Vagina (tissue), 2 donors: ENCODE measurements at regions not wholly inside any gene's neighbourhood (a gene's known extent, or its start where the extent isn't known, plus 50 kb on each side); places are given as distances from the start of the nearest gene placed in this dataset.

Experiments used
- DNase-seq, 2 donors: peaks; one replicate each; pipeline ENCODE4 v3.0.0-alpha.2; 2017; ENCODE audit errors: extremely low spot score in 2 of 2
- H3K27ac ChIP-seq: fragments of 200-600 bp; sonication (generic); one replicate; pipeline ENCODE4 v1.5.1; 2019
- H3K27me3 ChIP-seq: fragments of 200-600 bp; sonication (generic); one replicate; pipeline ENCODE4 v1.5.1; 2019
- H3K36me3 ChIP-seq, 2 donors: fragments of 200-600 bp; sonication (generic); one replicate each; pipeline ENCODE4 v1.5.1; 2017 to 2019
- H3K4me1 ChIP-seq: fragments of 200-600 bp; sonication (generic); one replicate; pipeline ENCODE4 v1.5.1; 2019
- H3K4me3 ChIP-seq, 2 donors: fragments of 200-600 bp; sonication (generic); 1 replicate in 1 of 2; 2 replicates in 1 of 2; pipeline ENCODE4 v1.5.1; 2016 to 2019
- H3K9me3 ChIP-seq: fragments of 200-600 bp; sonication (generic); one replicate; pipeline ENCODE4 v1.5.1; 2019
- CTCF ChIP-seq, 3 experiments: fragments of 450-650 bp in 2 of 3; fragments of 200-600 bp in 1 of 3; sonication (generic) in 1 of 3; IDR thresholded peaks; one replicate each; pipeline ENCODE4 v1.5.1; 2017 to 2019; ENCODE audit warnings: antibody characterized with exemption in 3 of 3, mild to moderate bottlenecking in 2 of 3, moderate library complexity in 2 of 3
- POLR2A ChIP-seq, 2 donors: fragments of 450-650 bp; IDR thresholded peaks; one replicate each; pipeline ENCODE4 v1.6.1; 2017; ENCODE audit warnings: antibody characterized with exemption in 2 of 2, mild to moderate bottlenecking in 2 of 2, moderate library complexity in 2 of 2
- POLR2AphosphoS5 ChIP-seq, 2 donors: sonication (generic); formaldehyde crosslinking; IDR thresholded peaks; one replicate each; pipeline ENCODE4 v1.9.0; 2017; ENCODE audit warnings: antibody characterized with exemption in 2 of 2, mild to moderate bottlenecking in 2 of 2, low read depth in 1 of 2; ENCODE audit not compliant: insufficient read depth in 1 of 2
- intact Hi-C: fragments of 100-400 bp; cut with DNase I; formaldehyde crosslinking; loops from one replicate; pipeline ENCODE4 v1.15.1; 2023

GRCh38 chr3:87161851-87162250 is 65.3 kb upstream of the CHMP2B start:
- no peaks in the 10 kb centered on the region for H3K4me1 ChIP-seq
- no peaks in the 10 kb centered on the region for H3K27me3 ChIP-seq
- no peaks in the 10 kb centered on the region for H3K36me3 ChIP-seq
- no peak overlapping the region for H3K27ac ChIP-seq
- intact Hi-C loops = loop anchor here (5.0 kb wide), 1 partner anchor 390 kb away; no protein-coding TSS in a partner anchor
- no peak for DNase-seq
- TF ChIP-seq CTCF (IDR thresholded peaks at IDR 0.05) (no peak), POLR2AphosphoS5 (IDR thresholded peaks at IDR 0.05; ENCODE audit: insufficient read depth in 1 of 2, low read depth in 1 of 2) (no peak), POLR2A (IDR thresholded peaks at IDR 0.05) (no peak)
- no peak overlapping the region for H3K4me3 ChIP-seq
- H3K9me3 ChIP-seq = no peaks in the 10 kb centered on the region

- no peak for DNase-seq
- H3K9me3 ChIP-seq = no peaks in the 10 kb centered on the region
- no peaks in the 10 kb centered on the region for H3K27me3 ChIP-seq
- no peak overlapping the region for H3K27ac ChIP-seq
- no peaks in the 10 kb centered on the region for H3K4me1 ChIP-seq
- H3K4me3 ChIP-seq = no peak overlapping the region
- intact Hi-C loops = loop anchor here (5.0 kb wide), 1 partner anchor 389 kb away; no protein-coding TSS in a partner anchor
- H3K36me3 ChIP-seq = no peaks in the 10 kb centered on the region
- no peak for TF ChIP-seq POLR2A (IDR thresholded peaks at IDR 0.05)
- no peak for TF ChIP-seq CTCF (IDR thresholded peaks at IDR 0.05)
- TF ChIP-seq POLR2AphosphoS5 (IDR thresholded peaks at IDR 0.05; ENCODE audit: insufficient read depth in 1 of 2, low read depth in 1 of 2) = no peak
Observed at GRCh38 chr3:87161417-87161816, 65.7 kb upstream of the CHMP2B start.

GRCh38 chr3:87161013-87161412 is 66.1 kb upstream of the CHMP2B start:
- Histone ChIP-seq H3K4me1 (no peaks in the 10 kb centered on the region), H3K27ac (no peak overlapping the region), H3K9me3 (no peaks in the 10 kb centered on the region), H3K27me3 (no peaks in the 10 kb centered on the region), H3K36me3 (no peaks in the 10 kb centered on the region), H3K4me3 (no peak overlapping the region)
- TF ChIP-seq POLR2A (IDR thresholded peaks at IDR 0.05) (no peak), POLR2AphosphoS5 (IDR thresholded peaks at IDR 0.05; ENCODE audit: insufficient read depth in 1 of 2, low read depth in 1 of 2) (no peak), CTCF (IDR thresholded peaks at IDR 0.05) (no peak)
- no peak for DNase-seq
- intact Hi-C loops = loop anchor here (5.0 kb wide), 1 partner anchor 389 kb away; no protein-coding TSS in a partner anchor

GRCh38 chr3:87158823-87159222 is 68.3 kb upstream of the CHMP2B start:
- intact Hi-C loops = no loop called here
- DNase-seq = no peak
- Histone ChIP-seq H3K4me3 (no peak overlapping the region), H3K27ac (no peak overlapping the region), H3K4me1 (no peaks in the 10 kb centered on the region), H3K27me3 (no peaks in the 10 kb centered on the region), H3K9me3 (no peaks in the 10 kb centered on the region), H3K36me3 (no peaks in the 10 kb centered on the region)
- TF ChIP-seq POLR2A (IDR thresholded peaks at IDR 0.05) = no peak
- TF ChIP-seq POLR2AphosphoS5 (IDR thresholded peaks at IDR 0.05; ENCODE audit: insufficient read depth in 1 of 2, low read depth in 1 of 2) = no peak
- TF ChIP-seq CTCF (IDR thresholded peaks at IDR 0.05) = no peak

GRCh38 chr3:87148020-87148419 is 79.1 kb upstream of the CHMP2B start:
- H3K4me3 ChIP-seq = no peak overlapping the region

More at GRCh38 chr3:87148020-87148419, 79.1 kb upstream of the CHMP2B start:
- Histone ChIP-seq H3K9me3 (no peaks in the 10 kb centered on the region), H3K27me3 (no peaks in the 10 kb centered on the region), H3K27ac (no peak overlapping the region), H3K36me3 (no peaks in the 10 kb centered on the region), H3K4me1 (no peaks in the 10 kb centered on the region)
- DNase-seq = no peak
- intact Hi-C loops = no loop called here
- TF ChIP-seq POLR2A (IDR thresholded peaks at IDR 0.05) (no peak), POLR2AphosphoS5 (IDR thresholded peaks at IDR 0.05; ENCODE audit: insufficient read depth in 1 of 2, low read depth in 1 of 2) (no peak), CTCF (IDR thresholded peaks at IDR 0.05) (no peak)
